ENCODE measurements at regions not wholly inside any gene's neighbourhood (a gene's known extent, or its start where the extent isn't known, plus 50 kb on each side); places are given as distances from the start of the nearest gene placed in this dataset.

DNA sequence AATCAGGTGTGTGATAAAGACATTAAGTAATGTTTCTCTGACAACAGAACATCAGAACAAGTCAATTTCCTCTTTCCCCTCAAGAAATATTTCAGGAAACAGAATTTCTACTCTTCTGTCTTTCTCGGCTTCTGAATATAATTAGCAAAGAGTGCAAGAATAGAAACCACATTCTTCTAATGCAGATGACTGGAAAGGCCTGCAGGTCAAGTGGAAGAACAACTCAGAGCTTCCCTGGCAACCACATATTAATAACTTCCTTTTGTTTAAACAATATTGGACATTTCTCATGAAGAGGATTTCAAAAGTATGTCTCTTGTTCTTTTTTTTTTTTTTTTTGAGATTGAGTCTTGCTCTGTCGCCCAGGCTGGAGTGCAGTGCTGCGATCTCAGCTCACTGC is 225.5 kb downstream of the PARM1 start:
- Histone ChIP-seq H3K9me3 (ENCODE audit: insufficient read depth, low read length) (peaks cover 13% of the 10 kb centered on the region; the same call in 1 of the 2 replicates), H3K27ac (ENCODE audit: low read length) (no peak overlapping the region), H3K4me1 (ENCODE audit: low read length) (0 out of 2 replicates have a peak, but pooled peaks cover 4% of the 10 kb centered on the region), H3K4me2 (ENCODE audit: low read length) (no peak overlapping the region), H2AFZ (ENCODE audit: low read depth, low read length) (no peak overlapping the region), H4K20me1 (ENCODE audit: insufficient read depth, low read length) (no peaks in the 10 kb centered on the region), H3K79me2 (ENCODE audit: low read length) (no peaks in the 10 kb centered on the region), H3K4me3 (ENCODE audit: low read length) (no peak overlapping the region), H3K27me3 (ENCODE audit: low read depth, low read length) (no peaks in the 10 kb centered on the region), H3K9ac (ENCODE audit: low read length) (no peak overlapping the region), H3K36me3 (replicated peaks; ENCODE audit: low read depth, low read length) (peaks cover 8% of the 10 kb centered on the region)
- TF ChIP-seq, protein P1, sequence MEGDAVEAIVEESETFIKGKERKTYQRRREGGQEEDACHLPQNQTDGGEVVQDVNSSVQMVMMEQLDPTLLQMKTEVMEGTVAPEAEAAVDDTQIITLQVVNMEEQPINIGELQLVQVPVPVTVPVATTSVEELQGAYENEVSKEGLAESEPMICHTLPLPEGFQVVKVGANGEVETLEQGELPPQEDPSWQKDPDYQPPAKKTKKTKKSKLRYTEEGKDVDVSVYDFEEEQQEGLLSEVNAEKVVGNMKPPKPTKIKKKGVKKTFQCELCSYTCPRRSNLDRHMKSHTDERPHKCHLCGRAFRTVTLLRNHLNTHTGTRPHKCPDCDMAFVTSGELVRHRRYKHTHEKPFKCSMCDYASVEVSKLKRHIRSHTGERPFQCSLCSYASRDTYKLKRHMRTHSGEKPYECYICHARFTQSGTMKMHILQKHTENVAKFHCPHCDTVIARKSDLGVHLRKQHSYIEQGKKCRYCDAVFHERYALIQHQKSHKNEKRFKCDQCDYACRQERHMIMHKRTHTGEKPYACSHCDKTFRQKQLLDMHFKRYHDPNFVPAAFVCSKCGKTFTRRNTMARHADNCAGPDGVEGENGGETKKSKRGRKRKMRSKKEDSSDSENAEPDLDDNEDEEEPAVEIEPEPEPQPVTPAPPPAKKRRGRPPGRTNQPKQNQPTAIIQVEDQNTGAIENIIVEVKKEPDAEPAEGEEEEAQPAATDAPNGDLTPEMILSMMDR (IDR thresholded peaks at IDR 0.05; ENCODE audit: low read depth, low read length): no peak
- TF ChIP-seq EZH2phosphoT487 (IDR thresholded peaks at IDR 0.05; ENCODE audit: low read depth): no peak

DNA sequence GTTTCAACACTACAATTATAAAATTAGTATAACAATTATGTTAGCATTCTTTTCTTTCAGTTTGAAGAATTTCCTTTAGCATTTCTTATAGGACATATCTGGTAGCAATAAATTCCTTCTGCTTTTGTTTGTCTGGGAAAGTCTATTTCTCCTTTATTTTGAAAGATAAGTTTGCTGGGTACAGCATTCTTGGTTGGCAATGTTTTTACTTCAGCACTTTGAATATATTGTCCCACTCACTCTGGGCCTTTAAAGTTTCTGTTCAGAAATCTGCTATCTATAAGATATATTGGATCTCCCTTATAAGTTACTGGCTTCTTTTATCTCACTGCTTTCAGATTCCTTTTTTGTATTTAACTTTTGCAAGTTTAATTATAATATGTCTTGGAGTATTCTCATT is 222.1 kb downstream of the PARM1 start:
- TF ChIP-seq EZH2phosphoT487 (IDR thresholded peaks at IDR 0.05; ENCODE audit: low read depth): no peak
- TF ChIP-seq, protein P1 (IDR thresholded peaks at IDR 0.05; ENCODE audit: low read depth, low read length): no peak
- no peaks in the 10 kb centered on the region for H4K20me1 ChIP-seq (ENCODE audit: insufficient read depth, low read length)
- no peak overlapping the region for H3K4me3 ChIP-seq (ENCODE audit: low read length)
- H3K4me1 ChIP-seq (ENCODE audit: low read length): 0 out of 2 replicates have a peak, but pooled peaks cover 4% of the 10 kb centered on the region
- no peaks in the 10 kb centered on the region for H3K27me3 ChIP-seq (ENCODE audit: low read depth, low read length)
- H3K79me2 ChIP-seq (ENCODE audit: low read length): no peaks in the 10 kb centered on the region
- peaks cover 13% of the 10 kb centered on the region; the same call in 1 of the 2 replicates for H3K9me3 ChIP-seq (ENCODE audit: insufficient read depth, low read length)
- H3K36me3 ChIP-seq (replicated peaks; ENCODE audit: low read depth, low read length): peaks cover 8% of the 10 kb centered on the region
- H2AFZ ChIP-seq (ENCODE audit: low read depth, low read length): no peak overlapping the region
- H3K27ac ChIP-seq (ENCODE audit: low read length): no peak overlapping the region
- H3K9ac ChIP-seq (ENCODE audit: low read length): no peak overlapping the region
- no peak overlapping the region for H3K4me2 ChIP-seq (ENCODE audit: low read length)

DNA sequence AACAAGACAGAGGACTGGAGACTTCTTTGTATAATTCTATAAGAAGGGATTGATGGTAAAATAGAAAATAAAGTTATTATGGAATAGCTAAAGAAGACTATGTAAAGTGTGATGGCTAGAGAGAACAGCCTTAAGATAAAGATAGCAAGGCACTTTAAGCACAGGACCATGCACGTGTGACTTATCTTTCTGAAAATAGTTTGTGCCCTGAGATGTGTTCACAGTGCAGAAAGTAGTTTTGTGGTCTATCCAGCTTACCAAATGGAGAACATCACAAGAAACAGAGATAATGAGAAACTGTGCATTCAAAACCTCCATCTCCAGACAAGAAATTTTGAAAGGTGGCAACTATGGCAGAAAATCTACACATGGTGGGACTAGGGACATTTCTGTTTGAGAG is 213.3 kb downstream of the PARM1 start:
- Histone ChIP-seq H3K79me2 (ENCODE audit: low read length) (no peaks in the 10 kb centered on the region), H2AFZ (ENCODE audit: low read depth, low read length) (no peak overlapping the region), H3K4me3 (ENCODE audit: low read length) (no peak overlapping the region), H3K4me1 (ENCODE audit: low read length) (no peaks in the 10 kb centered on the region), H4K20me1 (ENCODE audit: insufficient read depth, low read length) (no peaks in the 10 kb centered on the region), H3K27me3 (ENCODE audit: low read depth, low read length) (no peaks in the 10 kb centered on the region), H3K27ac (ENCODE audit: low read length) (no peak overlapping the region), H3K9ac (ENCODE audit: low read length) (no peak overlapping the region), H3K9me3 (ENCODE audit: insufficient read depth, low read length) (no peaks in the 10 kb centered on the region), H3K4me2 (ENCODE audit: low read length) (no peak overlapping the region), H3K36me3 (replicated peaks; ENCODE audit: low read depth, low read length) (no peaks in the 10 kb centered on the region)
- no peak for TF ChIP-seq EZH2phosphoT487 (IDR thresholded peaks at IDR 0.05; ENCODE audit: low read depth)
- TF ChIP-seq, protein P1 (IDR thresholded peaks at IDR 0.05; ENCODE audit: low read depth, low read length): no peak

DNA sequence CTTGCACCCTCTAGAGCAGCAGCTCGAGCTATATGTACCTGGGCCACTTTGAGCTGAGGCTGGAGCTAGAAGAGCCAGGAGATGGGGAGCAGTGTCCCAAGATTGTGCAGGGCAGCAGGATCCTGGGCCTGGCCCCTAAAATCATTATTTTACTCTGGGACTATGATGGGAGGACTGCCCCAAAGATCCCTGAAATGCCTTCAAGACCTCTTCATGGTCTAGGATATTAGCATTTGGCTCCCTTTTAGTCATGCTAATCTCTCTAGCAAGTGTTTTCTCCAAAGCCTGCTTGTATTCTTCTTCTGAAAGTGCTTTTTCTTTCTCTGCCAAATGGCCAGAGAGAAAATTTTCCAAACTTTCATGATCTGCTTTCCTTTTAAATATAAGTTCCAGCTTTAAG is 211.6 kb downstream of the PARM1 start:
- TF ChIP-seq EZH2phosphoT487 (IDR thresholded peaks at IDR 0.05; ENCODE audit: low read depth): no peak
- TF ChIP-seq, protein P1 (IDR thresholded peaks at IDR 0.05; ENCODE audit: low read depth, low read length): no peak
- no peaks in the 10 kb centered on the region for H3K9me3 ChIP-seq (ENCODE audit: insufficient read depth, low read length)
- no peaks in the 10 kb centered on the region for H3K36me3 ChIP-seq (replicated peaks; ENCODE audit: low read depth, low read length)
- H3K4me1 ChIP-seq (ENCODE audit: low read length): no peaks in the 10 kb centered on the region
- no peak overlapping the region for H3K4me3 ChIP-seq (ENCODE audit: low read length)
- H3K79me2 ChIP-seq (ENCODE audit: low read length): no peaks in the 10 kb centered on the region
- no peak overlapping the region for H3K9ac ChIP-seq (ENCODE audit: low read length)
- H2AFZ ChIP-seq (ENCODE audit: low read depth, low read length): no peak overlapping the region
- no peaks in the 10 kb centered on the region for H3K27me3 ChIP-seq (ENCODE audit: low read depth, low read length)
- no peak overlapping the region for H3K4me2 ChIP-seq (ENCODE audit: low read length)
- no peak overlapping the region for H3K27ac ChIP-seq (ENCODE audit: low read length)
- no peaks in the 10 kb centered on the region for H4K20me1 ChIP-seq (ENCODE audit: insufficient read depth, low read length)
